ENCODE measurements at regions not wholly inside any gene's neighbourhood (a gene's known extent, or its start where the extent isn't known, plus 50 kb on each side); places are given as distances from the start of the nearest gene placed in this dataset.

GRCh38 chr2:66003931-66004330 is 431.0 kb upstream of the MEIS1 start:
- Histone ChIP-seq H3K27me3 (ENCODE audit: control insufficient read depth, insufficient read depth, low read length) (no peaks in the 10 kb centered on the region), H3K36me3 (ENCODE audit: control insufficient read depth, insufficient read depth, low read length) (no peaks in the 10 kb centered on the region), H3K27ac (ENCODE audit: insufficient read depth, low read length, poor library complexity, severe bottlenecking) (no peak overlapping the region), H3K4me1 (ENCODE audit: control insufficient read depth, insufficient read depth, low read length, poor library complexity, severe bottlenecking) (no peaks in the 10 kb centered on the region), H3K4me3 (ENCODE audit: low read depth, low read length) (no peak overlapping the region), H3K9me3 (ENCODE audit: control insufficient read depth in 2 of 2, low read length in 2 of 2) (no peaks in the 10 kb centered on the region)
- peaks cover 0 to 4% (median 0%) of the 10 kb centered on the region in 7 donors for H3K9me3 Mint-ChIP-seq
- no peak overlapping the region for H3K27ac Mint-ChIP-seq
- DNase-seq (no peak), ATAC-seq (ENCODE audit: low read depth in 2 of 2) (no peak)
- no peaks in the 10 kb centered on the region for H3K27me3 Mint-ChIP-seq
- H3K4me3 Mint-ChIP-seq: no peak overlapping the region
- H3K36me3 Mint-ChIP-seq: no peaks in the 10 kb centered on the region
- no peaks in the 10 kb centered on the region for H3K4me1 Mint-ChIP-seq

- H3K27ac ChIP-seq (ENCODE audit: insufficient read depth, low read length, poor library complexity, severe bottlenecking): no peak overlapping the region
- no peak overlapping the region for H3K27ac Mint-ChIP-seq
- peaks cover 0 to 7% (median 0%) of the 10 kb centered on the region in 7 donors for H3K9me3 Mint-ChIP-seq
- H3K4me1 Mint-ChIP-seq: no peaks in the 10 kb centered on the region
- no peak overlapping the region for H3K4me3 Mint-ChIP-seq
- no peaks in the 10 kb centered on the region for H3K9me3 ChIP-seq (ENCODE audit: control insufficient read depth in 2 of 2, low read length in 2 of 2)
- ATAC-seq (ENCODE audit: low read depth in 2 of 2) (no peak), DNase-seq (no peak)
- H3K36me3 Mint-ChIP-seq: no peaks in the 10 kb centered on the region
- H3K36me3 ChIP-seq (ENCODE audit: control insufficient read depth, insufficient read depth, low read length): no peaks in the 10 kb centered on the region
- no peaks in the 10 kb centered on the region for H3K27me3 ChIP-seq (ENCODE audit: control insufficient read depth, insufficient read depth, low read length)
- H3K4me3 ChIP-seq (ENCODE audit: low read depth, low read length): no peak overlapping the region
- H3K27me3 Mint-ChIP-seq: no peaks in the 10 kb centered on the region
- H3K4me1 ChIP-seq (ENCODE audit: control insufficient read depth, insufficient read depth, low read length, poor library complexity, severe bottlenecking): no peaks in the 10 kb centered on the region
Observed at GRCh38 chr2:66001538-66001937, 433.4 kb upstream of the MEIS1 start.

- no peaks in the 10 kb centered on the region for H3K36me3 ChIP-seq (ENCODE audit: control insufficient read depth, insufficient read depth, low read length)
- H3K27me3 ChIP-seq (ENCODE audit: control insufficient read depth, insufficient read depth, low read length): no peaks in the 10 kb centered on the region
- Mint-ChIP-seq H3K4me3 (no peak overlapping the region), H3K27me3 (no peaks in the 10 kb centered on the region), H3K36me3 (no peaks in the 10 kb centered on the region), H3K27ac (no peak overlapping the region), H3K9me3 (peaks cover 0 to 7% (median 0%) of the 10 kb centered on the region in 7 donors), H3K4me1 (no peaks in the 10 kb centered on the region)
- H3K9me3 ChIP-seq (ENCODE audit: control insufficient read depth in 2 of 2, low read length in 2 of 2): no peaks in the 10 kb centered on the region
- ATAC-seq (ENCODE audit: low read depth in 2 of 2): no peak
- no peaks in the 10 kb centered on the region for H3K4me1 ChIP-seq (ENCODE audit: control insufficient read depth, insufficient read depth, low read length, poor library complexity, severe bottlenecking)
- H3K4me3 ChIP-seq (ENCODE audit: low read depth, low read length): no peak overlapping the region
- no peak overlapping the region for H3K27ac ChIP-seq (ENCODE audit: insufficient read depth, low read length, poor library complexity, severe bottlenecking)
- DNase-seq: no peak
Observed at GRCh38 chr2:66000901-66001300, 434.0 kb upstream of the MEIS1 start.

- H3K9me3 Mint-ChIP-seq: peaks cover 0 to 6% (median 0%) of the 10 kb centered on the region in 7 donors
- no peaks in the 10 kb centered on the region for H3K27me3 Mint-ChIP-seq
- Histone ChIP-seq H3K4me3 (ENCODE audit: low read depth, low read length) (no peak overlapping the region), H3K27ac (ENCODE audit: insufficient read depth, low read length, poor library complexity, severe bottlenecking) (no peak overlapping the region), H3K27me3 (ENCODE audit: control insufficient read depth, insufficient read depth, low read length) (no peaks in the 10 kb centered on the region), H3K4me1 (ENCODE audit: control insufficient read depth, insufficient read depth, low read length, poor library complexity, severe bottlenecking) (no peaks in the 10 kb centered on the region), H3K9me3 (ENCODE audit: control insufficient read depth in 2 of 2, low read length in 2 of 2) (no peaks in the 10 kb centered on the region), H3K36me3 (ENCODE audit: control insufficient read depth, insufficient read depth, low read length) (no peaks in the 10 kb centered on the region)
- H3K4me1 Mint-ChIP-seq: no peaks in the 10 kb centered on the region
- H3K36me3 Mint-ChIP-seq: no peaks in the 10 kb centered on the region
- ATAC-seq (ENCODE audit: low read depth in 2 of 2) (no peak), DNase-seq (no peak)
- no peak overlapping the region for H3K4me3 Mint-ChIP-seq
- H3K27ac Mint-ChIP-seq: no peak overlapping the region
Observed at GRCh38 chr2:65999796-66000195, 435.1 kb upstream of the MEIS1 start.

GRCh38 chr2:65999103-65999502 is 435.8 kb upstream of the MEIS1 start:
- no peaks in the 10 kb centered on the region for H3K4me1 ChIP-seq (ENCODE audit: control insufficient read depth, insufficient read depth, low read length, poor library complexity, severe bottlenecking)
- Mint-ChIP-seq H3K4me1 (no peaks in the 10 kb centered on the region), H3K27ac (no peak overlapping the region), H3K9me3 (peaks cover 0 to 4% (median 0%) of the 10 kb centered on the region in 7 donors), H3K4me3 (no peak overlapping the region), H3K36me3 (no peaks in the 10 kb centered on the region), H3K27me3 (no peaks in the 10 kb centered on the region)
- DNase-seq (no peak), ATAC-seq (ENCODE audit: low read depth in 2 of 2) (no peak)
- H3K4me3 ChIP-seq (ENCODE audit: low read depth, low read length): no peak overlapping the region
- H3K9me3 ChIP-seq (ENCODE audit: control insufficient read depth in 2 of 2, low read length in 2 of 2): no peaks in the 10 kb centered on the region
- no peak overlapping the region for H3K27ac ChIP-seq (ENCODE audit: insufficient read depth, low read length, poor library complexity, severe bottlenecking)
- H3K27me3 ChIP-seq (ENCODE audit: control insufficient read depth, insufficient read depth, low read length): no peaks in the 10 kb centered on the region
- H3K36me3 ChIP-seq (ENCODE audit: control insufficient read depth, insufficient read depth, low read length): no peaks in the 10 kb centered on the region

GRCh38 chr2:65997961-65998360 is 437.0 kb upstream of the MEIS1 start:
- H3K36me3 ChIP-seq (ENCODE audit: control insufficient read depth, insufficient read depth, low read length): no peaks in the 10 kb centered on the region
- DNase-seq (no peak), ATAC-seq (ENCODE audit: low read depth in 2 of 2) (no peak)
- H3K9me3 ChIP-seq (ENCODE audit: control insufficient read depth in 2 of 2, low read length in 2 of 2): no peaks in the 10 kb centered on the region
- Mint-ChIP-seq H3K27ac (no peak overlapping the region), H3K4me1 (no peaks in the 10 kb centered on the region), H3K9me3 (peaks cover 0 to 4% (median 0%) of the 10 kb centered on the region in 7 donors), H3K36me3 (no peaks in the 10 kb centered on the region), H3K4me3 (no peak overlapping the region), H3K27me3 (no peaks in the 10 kb centered on the region)
- no peaks in the 10 kb centered on the region for H3K27me3 ChIP-seq (ENCODE audit: control insufficient read depth, insufficient read depth, low read length)
- no peaks in the 10 kb centered on the region for H3K4me1 ChIP-seq (ENCODE audit: control insufficient read depth, insufficient read depth, low read length, poor library complexity, severe bottlenecking)
- no peak overlapping the region for H3K27ac ChIP-seq (ENCODE audit: insufficient read depth, low read length, poor library complexity, severe bottlenecking)
- no peak overlapping the region for H3K4me3 ChIP-seq (ENCODE audit: low read depth, low read length)

- H3K4me1 Mint-ChIP-seq: no peaks in the 10 kb centered on the region
- H3K27me3 Mint-ChIP-seq: no peaks in the 10 kb centered on the region
- Histone ChIP-seq H3K27ac (ENCODE audit: insufficient read depth, low read length, poor library complexity, severe bottlenecking) (no peak overlapping the region), H3K9me3 (ENCODE audit: control insufficient read depth in 2 of 2, low read length in 2 of 2) (peaks cover 0 to 7% of the 10 kb centered on the region in 2 experiments), H3K36me3 (ENCODE audit: control insufficient read depth, insufficient read depth, low read length) (no peaks in the 10 kb centered on the region), H3K4me1 (ENCODE audit: control insufficient read depth, insufficient read depth, low read length, poor library complexity, severe bottlenecking) (no peaks in the 10 kb centered on the region), H3K27me3 (ENCODE audit: control insufficient read depth, insufficient read depth, low read length) (no peaks in the 10 kb centered on the region), H3K4me3 (ENCODE audit: low read depth, low read length) (no peak overlapping the region)
- H3K9me3 Mint-ChIP-seq: peaks cover 0 to 7% (median 2%) of the 10 kb centered on the region in 7 donors
- no peak overlapping the region for H3K4me3 Mint-ChIP-seq
- ATAC-seq (ENCODE audit: low read depth in 2 of 2): no peak
- no peaks in the 10 kb centered on the region for H3K36me3 Mint-ChIP-seq
- H3K27ac Mint-ChIP-seq: no peak overlapping the region
- DNase-seq: no peak
Observed at GRCh38 chr2:65992198-65992554, 442.7 kb upstream of the MEIS1 start.

GRCh38 chr2:65991381-65992197 is 443.3 kb upstream of the MEIS1 start:
- H3K27me3 Mint-ChIP-seq: no peaks in the 10 kb centered on the region

More at GRCh38 chr2:65991381-65992197, 443.3 kb upstream of the MEIS1 start:
- ATAC-seq (ENCODE audit: low read depth in 2 of 2) (no peak), DNase-seq (no peak)
- H3K4me1 Mint-ChIP-seq: no peaks in the 10 kb centered on the region
- Histone ChIP-seq H3K4me3 (ENCODE audit: low read depth, low read length) (no peak overlapping the region), H3K9me3 (ENCODE audit: control insufficient read depth in 2 of 2, low read length in 2 of 2) (peaks cover 0 to 7% of the 10 kb centered on the region in 2 experiments), H3K4me1 (ENCODE audit: control insufficient read depth, insufficient read depth, low read length, poor library complexity, severe bottlenecking) (no peaks in the 10 kb centered on the region), H3K27me3 (ENCODE audit: control insufficient read depth, insufficient read depth, low read length) (no peaks in the 10 kb centered on the region), H3K27ac (ENCODE audit: insufficient read depth, low read length, poor library complexity, severe bottlenecking) (no peak overlapping the region), H3K36me3 (ENCODE audit: control insufficient read depth, insufficient read depth, low read length) (no peaks in the 10 kb centered on the region)
- H3K36me3 Mint-ChIP-seq: no peaks in the 10 kb centered on the region
- no peak overlapping the region for H3K27ac Mint-ChIP-seq
- no peak overlapping the region for H3K4me3 Mint-ChIP-seq
- H3K9me3 Mint-ChIP-seq: peaks cover 0 to 7% (median 1%) of the 10 kb centered on the region in 7 donors
